NCI-H82 (cell line): ENCODE measurements at regions not wholly inside any gene's neighbourhood (a gene's known extent, or its start where the extent isn't known, plus 50 kb on each side); places are given as distances from the start of the nearest gene placed in this dataset.
"Not testable (repeated sequence)": the region's sequence is repeated elsewhere in the genome, so short reads cannot be mapped to it uniquely, and the experiment has no call there.

Experiments used
- DNase-seq: peaks from one replicate; lab custom pipeline; 2025; lab: John Stamatoyannopoulos, UW

DNA sequence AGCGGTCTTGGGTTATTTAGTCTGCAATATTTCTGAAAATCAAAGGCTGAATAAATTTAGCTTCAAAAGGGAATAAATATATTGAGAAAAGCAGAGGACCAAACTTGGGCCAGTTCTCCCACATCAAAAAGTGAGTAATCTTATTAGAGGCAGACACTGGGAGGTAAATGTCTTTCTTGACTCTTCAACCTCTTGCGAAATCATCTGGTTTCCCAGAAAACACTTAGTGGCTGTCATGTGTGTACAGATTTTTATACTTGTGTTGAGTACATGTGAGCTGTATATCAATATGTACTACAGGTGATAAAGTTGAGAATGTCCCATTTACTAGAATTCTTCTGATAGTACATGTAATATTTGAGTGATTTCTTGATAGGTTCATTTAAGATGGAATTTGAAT is 454.9 kb downstream of the PRR16 start:
- no peak for DNase-seq

DNA sequence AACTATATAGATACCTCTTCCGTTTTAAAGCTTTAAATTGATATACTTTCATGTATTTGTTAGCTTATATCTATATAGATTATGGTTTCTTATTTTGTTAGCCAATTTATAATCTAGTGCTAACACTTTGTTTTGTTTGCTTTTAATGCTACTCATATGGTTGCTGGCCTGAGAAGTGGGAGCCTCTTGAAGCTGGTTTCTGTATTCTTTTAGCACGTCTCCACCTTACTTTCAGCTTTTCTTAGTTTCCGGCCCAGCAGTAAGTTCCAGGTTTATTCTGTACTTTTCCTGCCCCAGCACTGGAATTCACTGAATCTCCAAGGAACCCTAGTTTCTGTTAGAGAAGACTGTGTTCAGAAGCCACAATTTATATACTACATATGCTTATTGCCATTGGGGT is 458.9 kb downstream of the PRR16 start:
- no peak for DNase-seq

GRCh38 chr5:120926471-120926870 is 462.4 kb downstream of the PRR16 start:
- no peak for DNase-seq

GRCh38 chr5:120927950-120928530 is 463.9 kb downstream of the PRR16 start:
- peak; percentile 19 for DNase-seq

GRCh38 chr5:120932480-120932879 is 468.4 kb downstream of the PRR16 start:
- no peak for DNase-seq

DNA sequence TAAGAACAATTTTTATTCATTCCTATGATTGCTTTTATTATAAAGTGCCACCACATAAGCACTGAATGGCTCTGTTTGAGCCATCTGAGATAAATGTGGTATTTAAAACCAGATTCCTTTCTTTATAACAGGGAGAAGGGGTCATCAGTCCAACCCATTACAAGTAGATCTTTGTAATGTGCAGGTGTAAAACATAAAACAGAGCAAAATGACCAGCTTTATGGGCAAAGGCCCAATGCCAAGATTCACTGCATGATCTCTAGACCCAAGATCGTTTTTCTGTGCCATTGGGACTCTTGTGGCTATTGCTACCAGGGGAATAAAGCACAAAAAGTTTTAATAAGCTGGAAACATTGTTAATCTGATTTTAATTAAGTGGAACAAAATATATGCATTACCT is 469.9 kb downstream of the PRR16 start:
- no peak for DNase-seq

DNA sequence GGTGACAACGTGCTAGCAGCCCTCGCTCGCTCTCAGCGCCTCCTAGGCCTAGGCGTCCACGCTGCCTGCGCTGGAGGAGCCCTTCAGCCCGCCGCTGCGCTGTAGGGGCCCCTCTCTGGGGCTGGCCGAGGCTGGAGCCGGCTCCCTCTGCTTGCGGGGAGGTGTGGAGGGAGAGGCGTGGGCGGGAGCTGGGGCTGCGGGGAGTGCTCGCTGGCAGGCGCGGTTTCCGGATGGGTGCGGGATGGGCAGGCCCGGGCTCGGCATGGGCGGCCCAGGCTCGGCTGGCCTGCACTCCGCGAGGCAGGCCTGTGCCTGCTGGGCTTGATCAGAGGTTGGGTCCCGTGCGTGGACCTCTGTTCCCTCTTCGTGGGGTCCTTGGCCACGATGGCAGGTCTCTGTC is 472.6 kb downstream of the PRR16 start:
- DNase-seq: no peak

DNA sequence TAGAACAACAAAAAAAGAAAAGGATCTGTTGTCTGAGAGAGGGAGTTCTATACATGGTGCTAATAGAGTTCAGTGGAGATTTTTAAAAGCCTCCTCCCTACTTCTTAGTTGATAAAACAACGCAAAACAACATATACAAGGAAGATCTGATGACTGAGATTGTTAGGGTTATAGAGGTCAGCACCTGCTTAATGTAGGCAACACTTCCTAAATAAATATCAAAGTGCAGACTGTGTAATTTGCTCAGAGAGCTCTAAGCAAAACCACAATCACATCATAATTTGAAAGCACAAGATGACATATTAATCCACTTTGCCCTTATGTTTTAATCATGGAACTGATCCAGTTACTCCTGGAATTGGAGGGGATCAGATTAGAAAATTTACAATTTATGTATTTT is 474.5 kb downstream of the PRR16 start:
- DNase-seq: no peak

DNA sequence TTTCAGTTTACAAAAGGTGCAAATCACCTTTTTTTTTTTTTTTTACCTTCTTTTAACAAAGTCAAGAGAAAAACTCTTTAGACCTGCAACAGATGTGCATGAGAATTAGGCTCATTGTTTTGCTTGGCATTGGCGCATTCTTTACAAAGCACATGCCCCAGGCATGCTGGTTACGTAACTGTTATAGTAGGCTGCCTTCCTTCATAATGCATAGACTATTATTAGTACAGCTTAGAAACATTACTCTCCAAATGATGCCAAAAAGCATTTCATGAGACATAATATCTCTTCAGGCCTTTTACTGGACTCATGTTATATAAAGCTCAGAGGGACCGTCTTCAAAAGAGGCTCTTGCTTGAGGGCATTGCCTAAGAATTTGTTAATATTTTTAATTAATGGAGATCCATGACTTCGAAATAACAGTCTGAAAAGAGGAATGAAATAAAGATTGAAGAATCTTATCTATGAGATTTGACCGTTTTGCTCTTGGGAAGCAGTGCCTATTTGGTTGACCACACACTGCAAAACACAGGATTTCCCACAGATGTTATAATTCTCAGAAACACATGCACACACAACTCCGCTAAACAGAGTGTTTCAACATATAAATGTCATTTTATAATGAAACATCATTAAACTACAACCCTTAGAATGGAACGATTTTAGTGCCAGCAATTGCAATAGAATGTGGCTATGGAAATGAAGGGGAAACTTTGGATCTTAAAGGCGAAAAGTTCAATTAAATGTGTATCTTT is 478.7 kb downstream of the PRR16 start:
- no peak for DNase-seq

- DNase-seq: not testable (repeated sequence)
These were observed 485.5 kb downstream of the PRR16 start for GRCh38 chr5:120949596-120949995.

- not testable (repeated sequence) for DNase-seq
These were observed 489.3 kb downstream of the PRR16 start for GRCh38 chr5:120953445-120953844.

DNA sequence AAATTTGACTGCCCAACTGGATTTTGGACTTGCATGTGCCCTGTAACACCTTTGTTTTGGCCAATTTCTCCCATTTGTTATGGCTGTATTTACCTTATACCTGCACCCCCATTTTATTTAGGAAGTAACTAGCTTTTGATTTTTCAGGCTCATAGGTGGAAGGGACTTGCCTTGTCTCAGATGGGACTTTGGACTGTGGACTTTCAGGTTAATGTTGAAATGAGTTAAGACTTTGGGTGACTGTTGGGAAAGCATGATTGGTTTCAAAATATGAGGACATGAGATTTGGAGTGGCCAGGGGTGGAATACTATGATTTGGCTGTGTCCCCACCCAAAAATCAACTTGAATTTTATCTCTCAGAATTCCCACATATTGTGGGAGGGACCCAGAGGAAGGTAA is 490.2 kb downstream of the PRR16 start:
- no peak for DNase-seq

DNA sequence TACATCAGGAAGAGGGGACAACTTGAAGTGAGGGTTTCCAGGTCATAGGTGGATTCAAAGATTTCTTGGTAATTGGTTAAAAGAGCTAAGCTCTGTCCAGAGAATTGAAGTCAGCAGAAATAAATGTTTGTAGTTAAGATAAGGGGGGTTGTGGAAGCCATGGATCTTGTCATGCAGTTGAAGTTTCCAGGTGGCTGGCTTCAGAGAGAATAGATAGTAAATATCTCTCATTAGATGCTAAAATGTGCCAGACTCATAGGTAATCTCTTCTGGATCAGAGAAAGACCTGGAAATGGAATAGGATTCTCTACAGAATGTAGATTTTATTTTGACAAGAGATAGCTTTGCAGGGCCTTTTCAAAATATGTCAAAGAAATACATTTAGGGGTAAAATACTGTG is 491.7 kb downstream of the PRR16 start:
- no peak for DNase-seq

DNA sequence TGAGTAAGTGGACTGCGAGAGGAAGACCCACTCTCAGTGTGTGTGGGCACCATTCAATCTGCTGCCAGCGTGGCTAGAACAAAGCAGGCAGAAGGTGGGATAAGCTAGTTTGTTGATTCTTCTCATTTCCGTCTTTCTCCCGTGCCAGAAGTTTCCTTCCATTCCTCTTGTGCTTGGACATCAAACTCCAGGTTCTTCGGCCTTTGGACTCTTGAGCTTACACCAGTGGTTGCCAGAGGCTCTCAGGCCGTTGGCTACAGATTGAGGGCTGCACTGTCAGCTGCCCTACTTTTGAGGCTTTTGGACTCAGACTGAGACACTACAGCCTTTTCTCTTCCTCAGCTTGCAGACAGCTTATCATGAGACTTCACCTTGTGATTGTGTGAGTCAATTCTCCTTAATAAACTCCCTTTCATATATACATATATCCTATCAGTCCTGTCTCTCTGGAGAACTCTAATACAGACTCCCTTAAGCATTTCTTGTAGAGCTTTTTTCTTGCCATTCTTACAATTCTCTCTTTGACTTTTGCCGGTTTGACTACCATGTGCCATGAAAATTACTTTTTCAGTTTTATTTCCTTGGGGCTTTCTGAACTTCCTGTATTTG is 494.9 kb downstream of the PRR16 start:
- no peak for DNase-seq

- no peak for DNase-seq
These were observed 496.4 kb downstream of the PRR16 start for GRCh38 chr5:120960510-120960909.

GRCh38 chr5:120967366-120967765 is 503.3 kb downstream of the PRR16 start:
- no peak for DNase-seq

DNA sequence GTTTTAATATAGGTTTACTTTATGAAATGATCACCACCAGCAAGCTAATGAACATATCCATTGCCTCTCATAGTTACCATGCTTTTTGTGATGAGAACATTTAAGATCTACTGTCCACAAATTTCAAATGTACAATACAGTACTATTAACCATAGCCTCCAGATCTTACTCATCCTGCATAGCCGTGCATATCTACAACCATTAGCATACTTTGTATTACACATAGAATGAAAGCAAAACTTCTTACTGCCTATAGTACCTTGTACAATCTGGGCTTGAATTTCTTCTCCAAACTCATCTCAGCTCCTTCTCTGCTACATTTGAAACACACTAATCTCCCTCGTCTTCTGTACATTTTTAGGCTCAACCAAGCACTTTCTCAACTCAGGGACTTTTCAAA is 510.6 kb downstream of the PRR16 start:
- DNase-seq: no peak

GRCh38 chr5:120982351-120982750 is 518.3 kb downstream of the PRR16 start:
- no peak for DNase-seq

GRCh38 chr5:120985526-120985925 is 521.4 kb downstream of the PRR16 start:
- no peak for DNase-seq

- DNase-seq: peak; percentile 19
These were observed 524.4 kb downstream of the PRR16 start for GRCh38 chr5:120988491-120988890.

GRCh38 chr5:120988941-120989340 is 524.8 kb downstream of the PRR16 start:
- DNase-seq: peak; percentile 51

DNA sequence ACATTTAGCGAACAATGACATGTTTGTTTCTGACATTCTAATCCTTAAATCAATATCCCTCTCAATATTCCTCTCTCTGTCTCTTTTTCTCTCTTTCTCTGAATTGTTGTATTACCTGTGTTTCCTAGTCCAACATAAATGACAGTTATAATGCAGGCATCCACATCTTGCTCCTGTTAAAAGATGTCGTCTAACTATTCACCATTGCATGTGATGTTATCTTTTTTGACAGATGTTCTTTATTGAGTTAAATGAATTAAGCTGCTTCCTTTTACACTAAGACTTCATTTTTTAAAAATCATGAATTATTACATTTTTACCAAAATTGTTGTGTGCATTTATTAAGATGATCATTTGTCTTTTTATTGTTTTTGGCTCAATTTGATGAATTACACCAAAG is 527.5 kb downstream of the PRR16 start:
- no peak for DNase-seq

- DNase-seq: no peak
These were observed 530.0 kb downstream of the PRR16 start for GRCh38 chr5:120994112-120994511.

DNA sequence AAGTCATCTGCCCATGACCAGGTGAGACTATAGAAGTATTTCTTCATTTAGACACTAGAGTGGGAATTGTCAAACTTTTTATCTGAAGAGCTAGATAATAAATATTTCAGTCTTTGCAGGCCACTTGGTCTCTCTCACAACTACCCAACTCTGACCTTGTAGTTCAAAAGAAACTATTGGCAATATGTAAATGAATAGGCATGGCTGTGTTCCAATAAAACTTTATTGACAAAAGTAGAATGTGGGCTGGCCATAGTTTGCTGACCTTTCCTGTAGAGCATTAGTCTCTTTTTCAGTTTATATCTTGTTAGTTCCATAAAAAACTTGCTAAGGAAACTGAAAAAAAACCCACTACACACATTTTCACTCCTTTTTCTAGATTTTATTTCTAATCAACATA is 535.5 kb downstream of the PRR16 start:
- DNase-seq: no peak
